ENCODE measurements at regions not wholly inside any gene's neighbourhood (a gene's known extent, or its start where the extent isn't known, plus 50 kb on each side); places are given as distances from the start of the nearest gene placed in this dataset.
A peak's percentile ranks its signal among the peaks of the same experiment; 100 is the strongest.
"Not testable (repeated sequence)": the region's sequence is repeated elsewhere in the genome, so short reads cannot be mapped to it uniquely, and the experiment has no call there.

DNA sequence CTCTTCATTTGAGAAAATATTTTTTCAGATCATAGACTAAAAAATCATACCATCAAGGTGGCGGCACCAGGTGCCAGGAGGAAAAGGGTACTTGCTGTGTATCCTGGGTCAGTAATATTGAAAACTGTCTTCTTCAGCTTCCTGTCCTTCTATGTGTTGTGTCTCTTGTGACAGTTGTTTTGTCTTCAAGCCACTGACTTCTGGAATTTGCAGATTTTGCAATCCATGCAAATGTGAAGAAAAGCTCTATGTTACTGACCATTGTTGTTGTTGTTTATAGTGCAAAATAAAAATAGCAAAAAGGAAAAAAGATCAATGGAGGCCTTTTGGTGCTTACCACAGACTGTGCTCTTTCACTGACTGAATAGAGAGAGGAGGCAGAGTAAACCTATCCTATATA, 83.2 kb upstream of the RHOU start:
- H3K36me3 Mint-ChIP-seq = no peaks in the 10 kb centered on the region
- no peaks in the 10 kb centered on the region for H3K9me3 ChIP-seq
- no peak overlapping the region for H3K27ac ChIP-seq (ENCODE audit: low read length)
- no peak overlapping the region for H3K4me3 Mint-ChIP-seq
- peaks cover 14 to 22% of the 10 kb centered on the region in 2 experiments for H3K4me1 ChIP-seq (ENCODE audit: control insufficient read depth in 1 of 2, extremely low read depth in 1 of 2, insufficient read depth in 2 of 2, low read length in 2 of 2)
- H3K4me1 Mint-ChIP-seq = peaks cover 20 to 24% (median 22%) of the 10 kb centered on the region in 3 donors
- ChIA-PET POLR2A (no interaction called here), CTCF (interaction anchor here in 1 of 2 donors (0.7 kb wide), 1 partner anchor 12 kb away, joined by 4 read pairs; no protein-coding TSS in a partner anchor)
- no peaks in the 10 kb centered on the region for H3K9me3 Mint-ChIP-seq
- H3K4me3 ChIP-seq (ENCODE audit: control insufficient read depth in 1 of 2, extremely low read depth in 1 of 2, low read length in 1 of 2) = no peak overlapping the region
- H3K27me3 ChIP-seq (replicated peaks in 1 of 2; ENCODE audit: control insufficient read depth in 2 of 2, extremely low read depth in 1 of 2, insufficient read depth in 2 of 2, low read length in 1 of 2) = peaks cover 26 to 51% of the 10 kb centered on the region in 2 experiments
- DNase-seq = no peak
- ATAC-seq (replicated peaks in 1 of 4) = no peak
- no peaks in the 10 kb centered on the region for H3K36me3 ChIP-seq (ENCODE audit: control insufficient read depth in 2 of 2, extremely low read depth in 1 of 2, insufficient read depth in 1 of 2, low read length in 1 of 2)
- peaks cover 47 to 81% of the 10 kb centered on the region in 2 donors for H3K27me3 Mint-ChIP-seq
- H3K27ac Mint-ChIP-seq = no peak overlapping the region
- no CpG with 5 or more reads among the region's 1 CpG for WGBS (ENCODE audit: insufficient coverage)

- Histone ChIP-seq H3K4me1 (ENCODE audit: control insufficient read depth in 1 of 2, extremely low read depth in 1 of 2, insufficient read depth in 2 of 2, low read length in 2 of 2) (peaks cover 7 to 13% of the 10 kb centered on the region in 2 experiments), H3K27me3 (replicated peaks in 1 of 2; ENCODE audit: control insufficient read depth in 2 of 2, extremely low read depth in 1 of 2, insufficient read depth in 2 of 2, low read length in 1 of 2) (peaks cover 25 to 42% of the 10 kb centered on the region in 2 experiments)
- H3K27me3 Mint-ChIP-seq = peaks cover 45 to 76% of the 10 kb centered on the region in 2 donors
- ATAC-seq (replicated peaks in 1 of 4); POLR2A ChIA-PET; H3K9me3 Mint-ChIP-seq; H3K27ac Mint-ChIP-seq; H3K4me3 ChIP-seq (ENCODE audit: control insufficient read depth in 1 of 2, extremely low read depth in 1 of 2, low read length in 1 of 2); H3K4me3 Mint-ChIP-seq; H3K36me3 ChIP-seq (ENCODE audit: control insufficient read depth in 2 of 2, extremely low read depth in 1 of 2, insufficient read depth in 1 of 2, low read length in 1 of 2); H3K36me3 Mint-ChIP-seq; CTCF ChIA-PET; H3K27ac ChIP-seq (ENCODE audit: low read length); DNase-seq; H3K9me3 ChIP-seq: not testable (repeated sequence)
- H3K4me1 Mint-ChIP-seq = peaks cover 11 to 15% (median 12%) of the 10 kb centered on the region in 3 donors
- whole genome bisulfite sequencing (ENCODE audit: insufficient coverage) = 92% methylated on average over 7 of the region's 7 CpGs
Observed at GRCh38 chr1:228653057-228653456, 82.2 kb upstream of the RHOU start.

- Histone ChIP-seq H3K27ac (ENCODE audit: low read length) (no peak overlapping the region), H3K4me1 (ENCODE audit: control insufficient read depth in 1 of 2, extremely low read depth in 1 of 2, insufficient read depth in 2 of 2, low read length in 2 of 2) (peaks cover under 1 to 7% of the 10 kb centered on the region in 2 experiments), H3K9me3 (no peaks in the 10 kb centered on the region), H3K4me3 (ENCODE audit: control insufficient read depth in 1 of 2, extremely low read depth in 1 of 2, low read length in 1 of 2) (no peak overlapping the region), H3K27me3 (replicated peaks in 1 of 2; ENCODE audit: control insufficient read depth in 2 of 2, extremely low read depth in 1 of 2, insufficient read depth in 2 of 2, low read length in 1 of 2) (peaks cover 22 to 36% of the 10 kb centered on the region in 2 experiments), H3K36me3 (ENCODE audit: control insufficient read depth in 2 of 2, extremely low read depth in 1 of 2, insufficient read depth in 1 of 2, low read length in 1 of 2) (no peaks in the 10 kb centered on the region)
- Mint-ChIP-seq H3K4me3 (no peak overlapping the region), H3K27me3 (peaks cover 44 to 73% of the 10 kb centered on the region in 2 donors), H3K27ac (no peak overlapping the region), H3K9me3 (no peaks in the 10 kb centered on the region), H3K4me1 (peaks cover 4 to 8% (median 5%) of the 10 kb centered on the region in 3 donors), H3K36me3 (no peaks in the 10 kb centered on the region)
- POLR2A ChIA-PET = no interaction called here
- no peak for ATAC-seq (replicated peaks in 1 of 4)
- no CpG with 5 or more reads among the region's 1 CpG for WGBS (ENCODE audit: insufficient coverage)
- CTCF ChIA-PET = no interaction called here
- no peak for DNase-seq
Observed at GRCh38 chr1:228653748-228654147, 81.5 kb upstream of the RHOU start.

GRCh38 chr1:228655796-228656394, 79.4 kb upstream of the RHOU start:
- Histone ChIP-seq H3K4me3 (ENCODE audit: control insufficient read depth in 1 of 2, extremely low read depth in 1 of 2, low read length in 1 of 2) (no peak overlapping the region), H3K27ac (ENCODE audit: low read length) (no peak overlapping the region), H3K4me1 (ENCODE audit: control insufficient read depth in 1 of 2, extremely low read depth in 1 of 2, insufficient read depth in 2 of 2, low read length in 2 of 2) (no peaks in the 10 kb centered on the region), H3K27me3 (replicated peaks in 1 of 2; ENCODE audit: control insufficient read depth in 2 of 2, extremely low read depth in 1 of 2, insufficient read depth in 2 of 2, low read length in 1 of 2) (peaks cover 9 to 22% of the 10 kb centered on the region in 2 experiments), H3K9me3 (no peaks in the 10 kb centered on the region), H3K36me3 (ENCODE audit: control insufficient read depth in 2 of 2, extremely low read depth in 1 of 2, insufficient read depth in 1 of 2, low read length in 1 of 2) (no peaks in the 10 kb centered on the region)
- CTCF ChIA-PET = no interaction called here
- DNase-seq = no peak
- H3K36me3 Mint-ChIP-seq = no peaks in the 10 kb centered on the region
- 100% methylated on average over 1 of the region's 3 CpGs for WGBS (ENCODE audit: insufficient coverage)
- no peak for ATAC-seq (replicated peaks in 1 of 4)
- H3K4me3 Mint-ChIP-seq = no peak overlapping the region
- H3K27me3 Mint-ChIP-seq = peaks cover 30 to 54% of the 10 kb centered on the region in 2 donors
- no peaks in the 10 kb centered on the region for H3K4me1 Mint-ChIP-seq
- H3K9me3 Mint-ChIP-seq = no peaks in the 10 kb centered on the region
- H3K27ac Mint-ChIP-seq = no peak overlapping the region
- POLR2A ChIA-PET = interaction anchor here in 1 of 2 donors (0.7 kb wide), 1 partner anchor 606 kb away, joined by 3 read pairs; no protein-coding TSS in a partner anchor

DNA sequence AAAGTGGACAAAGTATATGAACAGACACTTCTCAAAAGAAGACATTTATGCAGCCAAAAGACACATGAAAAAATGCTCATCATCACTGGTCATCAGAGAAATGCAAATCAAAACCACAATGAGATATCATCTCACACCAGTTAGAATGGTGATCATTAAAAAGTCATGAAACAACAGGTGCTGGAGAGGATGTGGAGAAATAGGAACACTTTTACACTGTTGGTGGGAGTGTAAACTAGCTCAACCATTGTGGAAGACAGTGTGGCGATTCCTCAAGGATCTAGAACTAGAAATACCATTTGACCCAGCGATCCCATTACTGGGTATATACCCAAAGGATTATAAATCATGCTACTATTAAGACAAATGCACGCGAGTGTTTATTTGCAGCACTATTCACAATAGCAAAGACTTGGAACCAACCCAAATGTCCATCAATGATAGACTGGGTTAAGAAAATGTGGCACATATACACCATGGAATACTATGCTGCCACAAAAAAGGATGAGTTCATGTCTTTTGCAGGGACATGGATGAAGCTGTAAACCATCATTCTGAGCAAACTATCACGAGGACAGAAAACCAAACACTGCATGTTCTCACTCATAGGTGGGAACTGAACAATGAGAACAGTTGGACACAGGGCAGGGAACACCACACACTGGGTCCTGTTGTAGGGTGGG, 73.1 kb upstream of the RHOU start:
- H3K27me3 Mint-ChIP-seq = peaks cover 11 to 23% of the 10 kb centered on the region in 2 donors
- H3K4me1 ChIP-seq (ENCODE audit: control insufficient read depth in 1 of 2, extremely low read depth in 1 of 2, insufficient read depth in 2 of 2, low read length in 2 of 2); H3K9me3 ChIP-seq; H3K27ac Mint-ChIP-seq; H3K4me1 Mint-ChIP-seq; H3K36me3 Mint-ChIP-seq; H3K9me3 Mint-ChIP-seq; H3K4me3 Mint-ChIP-seq; H3K4me3 ChIP-seq (ENCODE audit: control insufficient read depth in 1 of 2, extremely low read depth in 1 of 2, low read length in 1 of 2); DNase-seq; H3K27me3 ChIP-seq (replicated peaks in 1 of 2; ENCODE audit: control insufficient read depth in 2 of 2, extremely low read depth in 1 of 2, insufficient read depth in 2 of 2, low read length in 1 of 2); H3K36me3 ChIP-seq (ENCODE audit: control insufficient read depth in 2 of 2, extremely low read depth in 1 of 2, insufficient read depth in 1 of 2, low read length in 1 of 2); POLR2A ChIA-PET; ATAC-seq (replicated peaks in 1 of 4); H3K27ac ChIP-seq (ENCODE audit: low read length): not testable (repeated sequence)
- no CpG with 5 or more reads among the region's 5 CpGs for WGBS (ENCODE audit: insufficient coverage)
- CTCF ChIA-PET = interaction anchor here in 1 of 2 donors (2.1 kb wide), 1 partner anchor 593 kb away, joined by 12 read pairs; no protein-coding TSS in a partner anchor

- H3K27ac Mint-ChIP-seq = no peak overlapping the region
- Histone ChIP-seq H3K27me3 (replicated peaks in 1 of 2; ENCODE audit: control insufficient read depth in 2 of 2, extremely low read depth in 1 of 2, insufficient read depth in 2 of 2, low read length in 1 of 2) (peaks cover 0 to 6% of the 10 kb centered on the region in 2 experiments), H3K36me3 (ENCODE audit: control insufficient read depth in 2 of 2, extremely low read depth in 1 of 2, insufficient read depth in 1 of 2, low read length in 1 of 2) (no peaks in the 10 kb centered on the region), H3K27ac (ENCODE audit: low read length) (no peak overlapping the region), H3K4me3 (ENCODE audit: control insufficient read depth in 1 of 2, extremely low read depth in 1 of 2, low read length in 1 of 2) (no peak overlapping the region), H3K9me3 (no peaks in the 10 kb centered on the region), H3K4me1 (ENCODE audit: control insufficient read depth in 1 of 2, extremely low read depth in 1 of 2, insufficient read depth in 2 of 2, low read length in 2 of 2) (peaks cover 0 to 3% of the 10 kb centered on the region in 2 experiments)
- ATAC-seq (replicated peaks in 1 of 4) (peak in 2 of 4 experiments; percentile 35 to 45), DNase-seq (peak; percentile 44 to 88 (median 73))
- H3K4me3 Mint-ChIP-seq = no peak overlapping the region
- CTCF ChIA-PET = interaction anchor here (0.6 to 2.6 kb wide), 11 partner anchors 10 to 1627 kb away, joined by 3 to 24 read pairs (median 5); no protein-coding TSS in a partner anchor
- H3K9me3 Mint-ChIP-seq = no peaks in the 10 kb centered on the region
- POLR2A ChIA-PET = no interaction called here
- WGBS (ENCODE audit: insufficient coverage) = 0% methylated on average over 1 of the region's 14 CpGs
- peaks cover 3 to 19% of the 10 kb centered on the region in 2 donors for H3K27me3 Mint-ChIP-seq
- H3K4me1 Mint-ChIP-seq = no peaks in the 10 kb centered on the region
- H3K36me3 Mint-ChIP-seq = no peaks in the 10 kb centered on the region
Observed at GRCh38 chr1:228664399-228664914, 70.8 kb upstream of the RHOU start.

All from T-cell (primary cell).